GM12891 (cell line): ENCODE measurements at regions not wholly inside any gene's neighbourhood (a gene's known extent, or its start where the extent isn't known, plus 50 kb on each side); places are given as distances from the start of the nearest gene placed in this dataset.

ENCODE experiments used
- POLR2A ChIP-seq: IDR thresholded peaks from 2 replicates; pipeline ENCODE4 v1.6.1; 2011; ENCODE audit warnings: low read depth, low read length, control low read depth
- POLR2AphosphoS5 ChIP-seq: IDR thresholded peaks from 2 replicates; pipeline ENCODE4 v1.6.1; 2011; ENCODE audit warnings: low read depth, low read length, control low read depth
- POU2F2 ChIP-seq: IDR thresholded peaks from 2 replicates; pipeline ENCODE4 v1.6.1; 2011; ENCODE audit warnings: low read depth, mild to moderate bottlenecking, control low read depth, low read length, moderate library complexity
- SPI1 ChIP-seq: IDR thresholded peaks from 2 replicates; pipeline ENCODE4 v1.6.1; 2011; ENCODE audit warnings: low read depth, low read length, control low read depth

DNA sequence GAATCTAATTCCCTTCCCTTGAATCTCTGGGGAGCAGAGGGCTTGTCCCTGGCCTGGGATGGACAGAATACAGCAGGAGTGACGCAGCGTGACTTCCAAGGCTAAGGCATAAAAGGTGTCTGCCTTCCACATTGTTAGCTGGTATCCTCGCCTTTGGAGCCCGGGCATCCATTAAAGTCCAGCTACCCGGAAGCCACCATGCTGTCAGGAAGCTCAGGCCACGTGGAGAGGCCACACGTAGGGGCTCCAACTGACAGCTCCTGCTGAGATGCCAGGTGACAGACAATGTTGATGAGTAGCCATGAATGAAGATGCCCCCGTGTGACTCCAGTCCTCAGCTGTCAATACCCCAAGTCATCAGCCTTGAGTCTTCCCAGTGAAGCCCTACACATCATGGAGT lies 99.9 kb downstream of the OAT start:
- TF ChIP-seq POLR2A (no peak), POU2F2 (no peak), POLR2AphosphoS5 (no peak), SPI1 (no peak)
